ENCODE measurements at regions not wholly inside any gene's neighbourhood (a gene's known extent, or its start where the extent isn't known, plus 50 kb on each side); places are given as distances from the start of the nearest gene placed in this dataset.

- TF ChIP-seq CTCF (conservative IDR thresholded peaks at IDR 0.05; ENCODE audit: low read length) (no peak), EZH2phosphoT487 (IDR thresholded peaks at IDR 0.05; ENCODE audit: borderline replicate concordance, low read depth, low read length) (no peak)
These were observed 1497.2 kb upstream of the RAG2 start for GRCh38 chr11:38095268-38095667.

All from OCI-LY7 (cell line).